SHP77 (cell line): ENCODE measurements at regions not wholly inside any gene's neighbourhood (a gene's known extent, or its start where the extent isn't known, plus 50 kb on each side); places are given as distances from the start of the nearest gene placed in this dataset.
"Not testable (repeated sequence)": the region's sequence is repeated elsewhere in the genome, so short reads cannot be mapped to it uniquely, and the experiment has no call there.

Experiments used
- DNase-seq, 2 experiments: peaks; one replicate each; lab custom pipeline; 2025; lab: John Stamatoyannopoulos, UW

DNA sequence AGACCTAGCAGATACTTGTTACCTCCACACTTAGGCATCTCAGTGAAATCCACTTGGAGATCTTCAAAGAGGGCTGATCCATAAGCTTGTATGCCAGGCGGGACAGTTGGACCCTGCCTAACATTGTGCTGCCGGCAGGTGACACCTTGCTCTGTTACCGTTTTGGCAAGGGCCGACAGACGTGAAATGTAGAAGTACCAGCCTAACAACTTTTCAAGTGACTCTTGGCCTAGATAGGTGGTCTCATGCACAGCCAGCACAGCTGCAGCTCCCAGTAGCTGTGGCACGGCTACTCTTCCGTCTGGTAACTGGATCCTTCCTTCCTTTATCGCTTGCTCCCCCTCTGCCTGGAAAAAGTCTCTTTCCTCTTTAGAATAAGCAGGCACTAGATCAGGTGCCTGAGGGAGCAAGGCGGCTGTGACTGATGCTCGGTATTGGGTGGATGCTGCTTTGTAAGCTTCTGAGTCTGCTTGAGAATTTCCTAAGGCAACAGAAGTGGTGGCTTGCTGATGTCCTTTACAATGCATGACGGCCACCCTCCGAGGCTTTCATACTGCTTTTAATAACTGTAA, 713.5 kb downstream of the AMY1C start:
- no peak for DNase-seq

GRCh38 chr1:104466068-104466467, 716.4 kb downstream of the AMY1C start:
- no peak for DNase-seq

- DNase-seq = no peak
Measured at GRCh38 chr1:104467590-104467989, 717.9 kb downstream of the AMY1C start.

DNA sequence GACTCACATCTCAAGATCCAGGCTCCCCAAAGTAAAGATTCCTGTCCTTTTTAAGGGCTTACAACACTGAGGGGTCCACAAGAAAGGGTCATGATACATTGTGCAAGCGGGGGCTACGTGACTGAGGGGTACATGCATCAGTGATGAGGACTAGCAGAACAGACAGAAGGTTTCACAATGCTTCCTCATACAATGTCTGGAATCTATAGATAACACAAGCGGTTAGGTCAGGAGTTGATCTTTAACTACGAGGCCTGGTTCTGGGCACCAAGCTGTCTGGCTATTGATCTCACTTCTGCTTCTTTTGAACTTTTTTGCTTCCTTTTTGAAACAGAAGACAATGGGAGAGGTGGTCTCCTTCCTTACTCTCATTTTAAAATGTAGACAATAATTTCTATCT, 718.6 kb downstream of the AMY1C start:
- DNase-seq = no peak

DNA sequence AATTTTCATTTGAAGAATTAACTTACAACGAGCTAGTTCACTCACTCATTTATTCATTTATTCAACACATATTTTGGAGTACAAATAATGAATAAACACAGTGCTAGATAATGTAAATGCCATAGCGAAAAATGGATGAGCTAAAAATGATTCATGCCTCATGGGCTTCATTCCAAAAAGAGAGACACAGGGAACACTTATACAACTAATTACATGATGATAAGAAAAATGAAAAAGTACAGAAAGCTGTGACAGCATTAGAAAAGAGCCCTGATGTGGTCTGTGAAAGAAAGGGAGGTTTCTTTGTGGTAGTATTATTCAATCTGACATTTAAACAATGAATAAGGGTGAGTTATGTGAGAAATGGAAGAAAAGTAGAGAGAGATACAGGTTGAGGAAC, 726.4 kb downstream of the AMY1C start:
- DNase-seq = no peak

- no peak for DNase-seq
Measured at GRCh38 chr1:104488296-104489015, 738.8 kb downstream of the AMY1C start.

GRCh38 chr1:104526158-104526795, 776.6 kb downstream of the AMY1C start:
- no peak for DNase-seq

DNA sequence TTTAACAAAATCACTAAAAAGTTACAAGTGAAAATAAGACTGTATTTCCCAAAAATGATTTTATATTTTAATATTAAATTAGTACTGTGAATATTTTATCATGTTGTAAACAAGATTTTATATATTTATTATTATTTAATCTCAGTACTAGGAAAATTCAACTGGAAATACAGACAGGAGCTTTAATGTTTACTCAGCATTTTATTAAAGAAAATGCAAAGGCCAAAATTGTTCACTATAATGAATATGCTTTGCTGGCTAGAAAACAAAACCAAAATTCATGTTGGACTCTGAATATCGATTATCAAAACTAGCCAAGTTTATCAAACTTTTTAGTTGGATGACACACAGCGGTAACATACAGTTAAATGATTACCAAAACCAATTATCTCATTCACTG, 782.3 kb downstream of the AMY1C start:
- no peak for DNase-seq

GRCh38 chr1:104574620-104575019, 824.9 kb downstream of the AMY1C start:
- DNase-seq = no peak

DNA sequence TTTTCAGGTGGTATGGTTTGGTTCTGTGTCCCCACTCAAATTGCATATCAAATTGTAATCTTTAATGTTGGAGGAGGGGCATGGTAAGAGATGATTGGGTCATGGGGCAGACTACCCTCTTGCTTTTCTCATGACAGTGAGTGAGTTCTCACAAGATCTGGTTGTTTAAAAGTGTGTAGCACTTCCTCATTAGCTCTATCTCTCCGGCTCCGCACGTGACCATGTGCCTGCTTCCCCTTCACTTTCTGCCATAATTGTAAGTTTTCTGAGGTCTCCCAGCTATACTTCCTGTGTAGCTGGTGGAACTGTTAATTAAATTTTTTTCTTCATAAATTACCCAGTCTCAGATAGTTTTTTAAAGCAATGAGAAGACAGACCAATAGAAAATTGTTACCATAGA, 843.2 kb downstream of the AMY1C start:
- no peak for DNase-seq

DNA sequence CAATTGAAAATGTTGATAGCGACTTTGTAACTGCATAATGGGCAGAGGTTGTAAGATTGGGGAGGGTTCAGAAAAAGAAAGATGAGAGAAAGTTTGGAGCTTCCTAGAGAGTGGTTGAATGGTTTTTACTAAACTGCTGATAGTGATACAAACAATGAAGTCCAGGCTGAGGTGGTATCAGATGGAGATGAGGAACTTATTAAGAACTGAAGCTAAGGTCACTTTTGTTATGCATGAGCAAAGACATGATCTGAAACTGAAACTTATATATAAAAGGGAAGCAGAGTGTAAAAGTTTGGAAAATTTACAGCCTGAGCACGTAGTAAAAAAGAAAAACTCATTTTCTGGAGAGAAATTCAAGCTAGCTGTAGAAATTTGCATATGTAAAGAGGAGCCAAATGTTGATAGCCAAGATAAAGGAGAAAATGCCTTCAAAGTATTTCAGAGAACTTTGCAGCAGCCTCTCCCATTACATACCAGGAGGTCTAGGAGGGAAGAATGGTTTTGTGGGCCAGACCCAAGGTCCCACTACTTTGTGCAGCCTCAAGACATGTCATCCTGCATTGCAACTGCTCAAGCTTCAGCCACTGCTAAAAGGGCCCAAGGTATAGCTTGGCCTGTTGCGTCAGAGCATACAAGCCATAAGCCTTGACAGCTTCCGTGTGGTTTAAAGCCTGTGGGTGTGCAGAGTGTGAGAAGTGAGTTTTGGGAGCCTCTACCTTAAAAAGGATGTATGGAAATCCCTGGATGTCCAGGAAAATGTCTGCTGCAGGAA, 843.9 kb downstream of the AMY1C start:
- DNase-seq = no peak

DNA sequence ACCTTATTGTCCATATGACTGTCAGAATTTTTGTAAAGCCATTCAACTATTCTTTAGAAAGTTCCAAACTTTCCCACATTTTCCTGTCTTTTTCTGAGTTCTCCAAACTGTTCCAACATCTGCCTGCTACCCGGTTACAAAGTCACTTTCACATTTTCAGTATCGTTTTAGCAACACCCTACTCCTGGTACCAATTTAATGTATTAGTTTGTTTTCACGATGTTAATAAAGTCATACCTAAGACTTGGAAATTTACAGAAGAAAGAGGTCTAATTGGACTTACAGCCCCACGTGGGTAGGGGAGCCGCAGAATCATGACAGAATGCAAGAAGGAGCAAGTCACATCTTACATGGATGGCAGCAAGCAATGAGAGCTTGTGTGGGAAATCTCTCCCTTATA, 867.8 kb downstream of the AMY1C start:
- no peak for DNase-seq

GRCh38 chr1:104621221-104621620, 871.5 kb downstream of the AMY1C start:
- no peak for DNase-seq

DNA sequence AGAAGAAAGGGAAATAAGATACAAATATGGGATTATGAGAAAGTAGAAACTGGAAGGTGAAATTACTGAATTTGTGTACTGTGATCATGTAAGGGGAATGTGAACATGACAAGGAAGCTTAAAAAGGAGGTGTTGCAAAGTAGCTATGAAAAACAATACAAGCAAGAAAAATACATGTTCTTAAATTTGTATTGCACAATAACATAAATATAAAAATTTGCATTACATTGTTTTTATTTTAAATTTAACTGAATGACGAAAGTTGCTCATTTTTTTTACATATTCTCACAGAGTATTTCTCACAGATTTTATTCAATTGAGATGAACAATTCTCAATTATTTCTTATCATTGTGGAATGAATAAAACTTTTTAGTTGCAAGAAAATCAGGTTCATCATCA, 874.8 kb downstream of the AMY1C start:
- DNase-seq = no peak

DNA sequence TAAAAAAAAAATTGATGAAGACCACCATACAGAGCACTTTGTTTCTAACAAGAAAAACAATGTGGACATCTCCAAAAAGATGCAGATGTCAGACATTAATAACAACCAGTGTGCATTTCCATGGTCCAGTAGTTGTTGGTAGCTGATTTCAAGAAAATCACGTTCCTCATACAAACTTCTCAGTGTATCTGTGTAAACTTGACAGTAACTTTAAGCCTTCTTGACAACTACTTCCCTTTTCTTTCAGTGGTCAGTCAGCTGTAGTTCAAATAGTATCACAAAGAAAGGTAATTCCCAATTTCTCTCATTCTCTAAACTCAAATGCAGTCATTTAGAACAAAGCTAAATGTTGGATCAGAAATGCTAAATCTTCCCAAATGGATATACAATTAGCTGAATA, 879.9 kb downstream of the AMY1C start:
- no peak for DNase-seq

- DNase-seq = peak; percentile 5 to 16
Measured at GRCh38 chr1:104630567-104631149, 881.0 kb downstream of the AMY1C start.

- DNase-seq = peak; percentile 4 to 24
Measured at GRCh38 chr1:104636581-104636980, 886.9 kb downstream of the AMY1C start.

GRCh38 chr1:104646233-104646632, 896.5 kb downstream of the AMY1C start:
- DNase-seq = no peak

DNA sequence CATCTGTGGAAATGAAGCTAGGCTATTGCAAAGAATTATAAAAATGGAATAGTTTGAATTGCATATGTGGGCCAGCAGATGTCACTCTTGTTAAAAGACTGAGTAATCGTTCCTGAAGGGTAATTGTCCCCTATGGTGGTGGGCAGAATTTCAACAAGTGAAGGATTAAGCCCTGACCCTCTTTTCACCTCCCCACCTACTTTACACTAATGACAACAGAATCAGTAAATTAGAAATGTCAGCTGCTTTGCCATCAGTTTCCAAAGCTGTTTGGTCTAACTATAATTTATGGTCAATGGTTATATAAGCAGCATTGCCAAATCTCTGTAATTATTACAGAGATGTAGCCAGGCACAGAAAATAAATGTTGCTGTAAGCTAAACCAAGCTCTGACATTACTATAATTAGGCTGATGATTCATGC, 898.6 kb downstream of the AMY1C start:
- DNase-seq = peak; percentile 57 to 64

DNA sequence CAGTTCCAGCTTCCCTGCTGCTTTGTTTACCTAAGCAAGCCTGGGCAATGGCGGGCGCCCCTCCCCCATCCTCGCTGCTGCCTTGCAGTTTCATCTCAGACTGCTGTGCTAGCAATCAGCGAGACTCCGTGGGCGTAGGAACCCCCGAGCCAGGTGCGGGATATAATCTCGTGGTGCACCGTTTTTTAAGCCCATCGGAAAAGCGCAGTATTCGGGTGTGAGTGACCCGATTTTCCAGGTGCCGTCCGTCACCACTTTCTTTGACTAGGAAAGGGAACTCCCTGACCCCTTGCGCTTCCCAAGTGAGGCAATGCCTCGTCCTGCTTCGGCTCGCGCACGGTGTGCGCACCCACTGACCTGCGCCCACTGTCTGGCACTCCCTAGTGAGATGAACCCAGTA, 914.7 kb downstream of the AMY1C start:
- DNase-seq = not testable (repeated sequence)

GRCh38 chr1:104665300-104665699, 915.6 kb downstream of the AMY1C start:
- DNase-seq = no peak

GRCh38 chr1:104671684-104672353, 922.1 kb downstream of the AMY1C start:
- DNase-seq = peak in 1 of 2 experiments; percentile 23
